ENCODE measurements at regions not wholly inside any gene's neighbourhood (a gene's known extent, or its start where the extent isn't known, plus 50 kb on each side); places are given as distances from the start of the nearest gene placed in this dataset.

DNA sequence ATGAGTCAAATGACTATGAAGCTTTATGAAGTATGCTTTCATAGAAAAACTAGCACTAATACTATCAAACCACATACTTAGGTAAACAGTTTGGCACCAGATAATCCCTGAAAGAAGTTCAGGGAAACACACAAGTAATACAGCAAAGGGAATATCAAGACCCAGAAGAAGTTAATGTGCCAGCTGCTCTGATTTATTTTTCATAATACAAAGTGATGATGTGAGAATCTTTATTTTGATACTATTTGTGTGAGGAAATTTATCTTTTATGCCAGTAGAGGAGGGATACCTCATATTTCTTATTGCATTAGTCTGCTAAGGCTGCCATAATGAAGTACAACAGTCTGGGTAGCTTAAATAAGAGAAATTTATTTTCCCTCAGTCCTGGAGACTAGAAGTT lies 67.7 kb upstream of the ANO3 start:
- DNase-seq: no peak
- Histone ChIP-seq H3K27ac (no peak overlapping the region), H3K36me3 (no peaks in the 10 kb centered on the region), H3K9me3 (no peaks in the 10 kb centered on the region), H3K4me3 (no peak overlapping the region), H3K4me1 (no peaks in the 10 kb centered on the region), H3K27me3 (no peaks in the 10 kb centered on the region)
- TF ChIP-seq EP300 (IDR thresholded peaks at IDR 0.05) (no peak), POLR2A (IDR thresholded peaks at IDR 0.05) (no peak), POLR2AphosphoS5 (IDR thresholded peaks at IDR 0.05) (no peak)
- TF ChIP-seq, protein P1, sequence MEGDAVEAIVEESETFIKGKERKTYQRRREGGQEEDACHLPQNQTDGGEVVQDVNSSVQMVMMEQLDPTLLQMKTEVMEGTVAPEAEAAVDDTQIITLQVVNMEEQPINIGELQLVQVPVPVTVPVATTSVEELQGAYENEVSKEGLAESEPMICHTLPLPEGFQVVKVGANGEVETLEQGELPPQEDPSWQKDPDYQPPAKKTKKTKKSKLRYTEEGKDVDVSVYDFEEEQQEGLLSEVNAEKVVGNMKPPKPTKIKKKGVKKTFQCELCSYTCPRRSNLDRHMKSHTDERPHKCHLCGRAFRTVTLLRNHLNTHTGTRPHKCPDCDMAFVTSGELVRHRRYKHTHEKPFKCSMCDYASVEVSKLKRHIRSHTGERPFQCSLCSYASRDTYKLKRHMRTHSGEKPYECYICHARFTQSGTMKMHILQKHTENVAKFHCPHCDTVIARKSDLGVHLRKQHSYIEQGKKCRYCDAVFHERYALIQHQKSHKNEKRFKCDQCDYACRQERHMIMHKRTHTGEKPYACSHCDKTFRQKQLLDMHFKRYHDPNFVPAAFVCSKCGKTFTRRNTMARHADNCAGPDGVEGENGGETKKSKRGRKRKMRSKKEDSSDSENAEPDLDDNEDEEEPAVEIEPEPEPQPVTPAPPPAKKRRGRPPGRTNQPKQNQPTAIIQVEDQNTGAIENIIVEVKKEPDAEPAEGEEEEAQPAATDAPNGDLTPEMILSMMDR (IDR thresholded peaks at IDR 0.05): no peak
- intact Hi-C loops (cut with DNase I): no loop called here

DNA sequence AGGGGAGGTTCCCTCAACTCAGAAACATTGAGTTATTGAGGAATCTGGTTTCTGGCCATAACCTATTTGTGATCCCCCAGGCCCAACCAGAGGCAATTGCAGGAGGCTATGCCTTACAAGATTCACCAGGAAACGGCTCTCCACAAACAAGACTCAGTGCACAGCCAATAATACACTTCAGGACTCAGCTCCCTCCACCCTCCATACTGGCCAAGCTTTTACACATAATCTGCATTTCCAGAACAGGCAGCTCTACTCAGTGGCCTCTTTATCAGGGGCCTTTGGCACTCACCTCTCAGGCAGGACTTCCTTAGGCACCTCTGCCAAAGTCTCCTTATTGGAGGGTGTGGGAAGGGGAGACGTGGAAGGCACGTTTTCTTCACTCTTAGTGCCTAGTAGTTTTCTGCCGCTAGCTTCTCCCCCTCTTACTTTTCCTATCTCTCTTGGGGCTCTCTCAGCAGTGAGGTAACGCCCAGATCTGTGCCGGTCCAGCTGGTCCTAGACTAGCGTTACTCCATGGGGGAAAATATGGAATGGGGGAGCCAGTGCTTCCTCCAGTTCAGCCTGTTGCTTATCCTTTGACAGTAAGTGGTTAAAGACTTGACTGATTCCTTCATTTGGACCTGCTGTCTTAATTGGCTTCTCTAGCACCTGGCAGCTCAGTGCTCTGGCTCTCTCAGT lies 62.8 kb upstream of the ANO3 start:
- no peak for TF ChIP-seq EP300 (IDR thresholded peaks at IDR 0.05)
- TF ChIP-seq, protein P1 (IDR thresholded peaks at IDR 0.05): no peak
- TF ChIP-seq POLR2A (IDR thresholded peaks at IDR 0.05): no peak
- no peak for TF ChIP-seq POLR2AphosphoS5 (IDR thresholded peaks at IDR 0.05)
- Histone ChIP-seq H3K27me3 (no peaks in the 10 kb centered on the region), H3K4me3 (no peak overlapping the region), H3K27ac (no peak overlapping the region), H3K4me1 (no peaks in the 10 kb centered on the region), H3K9me3 (no peaks in the 10 kb centered on the region), H3K36me3 (no peaks in the 10 kb centered on the region)
- DNase-seq: no peak
- intact Hi-C loops (cut with DNase I): no loop called here
- 78 to 85% methylated on average over 7 of the region's 7 CpGs for WGBS, 2 donors

DNA sequence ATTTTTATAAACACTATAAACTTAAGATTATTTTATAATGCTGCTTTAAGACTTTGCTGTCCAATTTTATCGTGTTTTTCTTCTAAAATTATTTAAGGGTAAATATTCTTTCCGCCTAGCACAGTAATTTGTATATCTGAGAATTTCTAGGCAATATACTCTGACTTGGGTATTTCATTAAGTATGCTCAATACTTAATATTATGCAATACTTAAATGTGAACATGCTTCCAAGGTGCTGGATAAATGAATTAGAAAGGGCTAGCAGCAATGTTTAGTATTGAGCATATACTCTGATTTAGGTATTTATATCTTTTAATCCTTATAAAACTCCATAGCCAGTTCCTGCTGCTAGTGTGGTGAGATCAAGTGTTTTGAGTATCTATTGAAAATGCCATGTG lies 60.3 kb upstream of the ANO3 start:
- intact Hi-C loops (cut with DNase I): no loop called here

DNA sequence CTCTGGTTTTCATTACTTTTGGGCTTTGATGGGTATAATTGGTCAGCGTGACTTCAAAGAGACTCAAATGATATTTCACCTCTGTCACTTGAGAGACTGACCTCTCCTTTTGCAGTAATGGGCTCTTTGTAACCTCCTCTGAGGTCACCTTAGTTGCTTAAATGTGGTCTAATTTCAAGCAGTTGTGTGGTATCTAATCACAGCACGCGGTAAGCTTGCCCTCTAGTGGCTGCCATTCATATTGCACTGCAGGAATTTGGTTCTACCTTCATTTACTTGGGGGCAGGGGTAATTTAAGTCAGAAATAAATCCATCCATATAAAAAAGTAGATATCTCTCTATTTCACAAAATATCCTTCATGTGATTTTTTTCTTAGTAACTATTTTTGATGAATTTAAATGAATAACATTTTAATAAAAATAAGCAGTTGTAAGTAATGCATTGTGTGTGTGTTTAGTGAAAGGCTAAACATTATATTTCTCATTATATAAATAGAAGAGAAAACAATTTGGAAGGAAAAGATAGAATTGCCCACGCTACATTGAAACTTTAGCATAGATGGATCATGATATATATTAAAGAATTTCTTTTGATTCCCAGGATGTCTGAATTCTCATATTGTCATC lies 55.0 kb upstream of the ANO3 start:
- WGBS, 2 donors: 1 to 5% methylated on average over 4 of the region's 4 CpGs
- no peak overlapping the region for H3K4me3 ChIP-seq
- H3K9me3 ChIP-seq: no peaks in the 10 kb centered on the region
- no peaks in the 10 kb centered on the region for H3K27me3 ChIP-seq
- H3K4me1 ChIP-seq: no peaks in the 10 kb centered on the region
- TF ChIP-seq POLR2AphosphoS5 (IDR thresholded peaks at IDR 0.05): no peak
- TF ChIP-seq, protein P1 (IDR thresholded peaks at IDR 0.05): peak; percentile 33 to 94 (median 82)
- H3K27ac ChIP-seq: no peak overlapping the region
- intact Hi-C loops (cut with DNase I): loop anchor here (1.0 kb wide), 1 partner anchor 295 kb away; no protein-coding TSS in a partner anchor
- peak; percentile 66 for DNase-seq
- H3K36me3 ChIP-seq: no peaks in the 10 kb centered on the region

More for the DNA sequence above, 60.3 kb upstream of the ANO3 start:
- no peaks in the 10 kb centered on the region for H3K36me3 ChIP-seq
- H3K27ac ChIP-seq: no peak overlapping the region
- no peak overlapping the region for H3K4me3 ChIP-seq
- H3K9me3 ChIP-seq: no peaks in the 10 kb centered on the region
- no peaks in the 10 kb centered on the region for H3K27me3 ChIP-seq
- DNase-seq: no peak
- WGBS, 2 donors: 74 to 79% methylated on average over 2 of the region's 2 CpGs
- no peaks in the 10 kb centered on the region for H3K4me1 ChIP-seq
- TF ChIP-seq POLR2A (IDR thresholded peaks at IDR 0.05) (no peak), EP300 (IDR thresholded peaks at IDR 0.05) (no peak), POLR2AphosphoS5 (IDR thresholded peaks at IDR 0.05) (no peak)
- TF ChIP-seq, protein P1 (IDR thresholded peaks at IDR 0.05): no peak
